HEK293T (cell line): ENCODE measurements at regions not wholly inside any gene's neighbourhood (a gene's known extent, or its start where the extent isn't known, plus 50 kb on each side); places are given as distances from the start of the nearest gene placed in this dataset.

Source experiments
- ARNT ChIP-seq: fragments of 450-650 bp; IDR thresholded peaks from 2 replicates; pipeline ENCODE4 v1.6.1; 2017; ENCODE audit warnings: mild to moderate bottlenecking
- FOXK2 ChIP-seq: fragments of 450-650 bp; IDR thresholded peaks from 2 replicates; pipeline ENCODE4 v1.6.1; 2016; ENCODE audit warnings: mild to moderate bottlenecking

DNA sequence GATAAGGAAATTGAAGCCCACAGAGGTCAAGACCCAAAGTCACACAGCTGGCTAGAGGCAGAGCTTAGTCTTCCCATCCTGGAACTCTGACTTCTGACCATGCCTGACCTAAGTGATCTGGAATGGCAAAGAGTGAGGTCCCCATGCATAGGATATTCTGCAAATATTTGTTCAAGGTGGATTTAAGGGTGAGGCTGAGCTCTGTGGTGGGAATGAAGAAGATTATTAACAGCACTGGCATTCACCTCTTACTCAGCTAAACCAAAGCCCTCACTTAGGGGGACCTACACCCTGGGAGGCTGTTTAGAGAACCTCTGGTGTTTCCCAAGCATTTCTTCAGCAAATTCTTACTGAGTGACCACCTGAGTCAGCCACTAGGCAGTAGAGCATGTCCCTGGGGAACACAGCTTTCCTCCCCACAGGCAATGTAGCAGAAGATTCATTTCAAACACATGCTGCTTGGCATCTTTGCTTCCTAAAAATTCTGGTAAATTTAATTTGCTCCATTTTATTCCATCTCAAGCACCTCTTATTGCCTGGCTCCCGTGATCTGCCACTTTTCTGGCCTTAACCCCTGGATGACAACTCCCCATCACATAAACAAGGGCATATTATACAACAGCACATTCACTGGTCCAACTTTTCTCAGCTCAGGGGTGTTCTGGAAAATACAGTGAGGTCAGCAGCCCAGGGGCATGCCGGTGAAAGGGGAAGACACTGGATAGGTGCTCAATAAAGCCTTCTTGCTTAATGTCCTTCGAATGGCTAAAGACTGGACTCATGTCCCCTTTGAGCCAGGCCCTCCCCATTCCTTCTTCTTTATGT, 176.0 kb downstream of the ABHD5 start:
- no peak for TF ChIP-seq FOXK2
- TF ChIP-seq ARNT = no peak
